H1 (cell line): ENCODE measurements at regions not wholly inside any gene's neighbourhood (a gene's known extent, or its start where the extent isn't known, plus 50 kb on each side); places are given as distances from the start of the nearest gene placed in this dataset.

ENCODE experiments used
- BCL11A ChIP-seq, 2 experiments: IDR thresholded peaks; one replicate each; pipeline ENCODE4 v1.6.1; 2011; ENCODE audit warnings: low read depth in 2 of 2, low read length in 2 of 2, mild to moderate bottlenecking in 2 of 2
- CBX5 ChIP-seq: fragments of 300-800, 300-1000 bp; sonication (generic); IDR thresholded peaks from 2 replicates; pipeline ENCODE4 v1.7.1; 2016; ENCODE audit warnings: antibody characterized with exemption, low read length, low read depth
- GTF2F1 ChIP-seq: IDR thresholded peaks from 2 replicates; pipeline ENCODE4 v1.6.1; 2012; ENCODE audit warnings: low read depth, low read length, improper control_type of control experiment, borderline replicate concordance
- MAFK ChIP-seq: IDR thresholded peaks from 2 replicates; pipeline ENCODE4 v1.6.1; 2012; ENCODE audit warnings: low read depth, mild to moderate bottlenecking, improper control_type of control experiment, low read length
- NRF1 ChIP-seq: IDR thresholded peaks from 2 replicates; pipeline ENCODE4 v1.6.1; 2011; ENCODE audit warnings: mild to moderate bottlenecking, low read depth, low read length, improper control_type of control experiment
- RXRA ChIP-seq: IDR thresholded peaks from 2 replicates; pipeline ENCODE4 v1.6.1; 2011; ENCODE audit warnings: low read depth, mild to moderate bottlenecking, low read length, moderate library complexity; ENCODE audit not compliant: insufficient read depth
- TF ChIP-seq, protein P1 (sequence below): fragments of 300-600 bp; sonication (generic); IDR thresholded peaks from 2 replicates; pipeline ENCODE4 v1.7.1; 2012; ENCODE audit warnings: low read length, moderate library complexity, mild to moderate bottlenecking, inconsistent platforms; ENCODE audit not compliant: insufficient replicate concordance
- TF ChIP-seq, protein P2 (sequence below): IDR thresholded peaks from 2 replicates; pipeline ENCODE4 v1.6.1; 2012; ENCODE audit warnings: inconsistent platforms

GRCh38 chr9:119677811-119678505 is 308.7 kb upstream of the BRINP1 start (continued):
- TF ChIP-seq, protein P1, sequence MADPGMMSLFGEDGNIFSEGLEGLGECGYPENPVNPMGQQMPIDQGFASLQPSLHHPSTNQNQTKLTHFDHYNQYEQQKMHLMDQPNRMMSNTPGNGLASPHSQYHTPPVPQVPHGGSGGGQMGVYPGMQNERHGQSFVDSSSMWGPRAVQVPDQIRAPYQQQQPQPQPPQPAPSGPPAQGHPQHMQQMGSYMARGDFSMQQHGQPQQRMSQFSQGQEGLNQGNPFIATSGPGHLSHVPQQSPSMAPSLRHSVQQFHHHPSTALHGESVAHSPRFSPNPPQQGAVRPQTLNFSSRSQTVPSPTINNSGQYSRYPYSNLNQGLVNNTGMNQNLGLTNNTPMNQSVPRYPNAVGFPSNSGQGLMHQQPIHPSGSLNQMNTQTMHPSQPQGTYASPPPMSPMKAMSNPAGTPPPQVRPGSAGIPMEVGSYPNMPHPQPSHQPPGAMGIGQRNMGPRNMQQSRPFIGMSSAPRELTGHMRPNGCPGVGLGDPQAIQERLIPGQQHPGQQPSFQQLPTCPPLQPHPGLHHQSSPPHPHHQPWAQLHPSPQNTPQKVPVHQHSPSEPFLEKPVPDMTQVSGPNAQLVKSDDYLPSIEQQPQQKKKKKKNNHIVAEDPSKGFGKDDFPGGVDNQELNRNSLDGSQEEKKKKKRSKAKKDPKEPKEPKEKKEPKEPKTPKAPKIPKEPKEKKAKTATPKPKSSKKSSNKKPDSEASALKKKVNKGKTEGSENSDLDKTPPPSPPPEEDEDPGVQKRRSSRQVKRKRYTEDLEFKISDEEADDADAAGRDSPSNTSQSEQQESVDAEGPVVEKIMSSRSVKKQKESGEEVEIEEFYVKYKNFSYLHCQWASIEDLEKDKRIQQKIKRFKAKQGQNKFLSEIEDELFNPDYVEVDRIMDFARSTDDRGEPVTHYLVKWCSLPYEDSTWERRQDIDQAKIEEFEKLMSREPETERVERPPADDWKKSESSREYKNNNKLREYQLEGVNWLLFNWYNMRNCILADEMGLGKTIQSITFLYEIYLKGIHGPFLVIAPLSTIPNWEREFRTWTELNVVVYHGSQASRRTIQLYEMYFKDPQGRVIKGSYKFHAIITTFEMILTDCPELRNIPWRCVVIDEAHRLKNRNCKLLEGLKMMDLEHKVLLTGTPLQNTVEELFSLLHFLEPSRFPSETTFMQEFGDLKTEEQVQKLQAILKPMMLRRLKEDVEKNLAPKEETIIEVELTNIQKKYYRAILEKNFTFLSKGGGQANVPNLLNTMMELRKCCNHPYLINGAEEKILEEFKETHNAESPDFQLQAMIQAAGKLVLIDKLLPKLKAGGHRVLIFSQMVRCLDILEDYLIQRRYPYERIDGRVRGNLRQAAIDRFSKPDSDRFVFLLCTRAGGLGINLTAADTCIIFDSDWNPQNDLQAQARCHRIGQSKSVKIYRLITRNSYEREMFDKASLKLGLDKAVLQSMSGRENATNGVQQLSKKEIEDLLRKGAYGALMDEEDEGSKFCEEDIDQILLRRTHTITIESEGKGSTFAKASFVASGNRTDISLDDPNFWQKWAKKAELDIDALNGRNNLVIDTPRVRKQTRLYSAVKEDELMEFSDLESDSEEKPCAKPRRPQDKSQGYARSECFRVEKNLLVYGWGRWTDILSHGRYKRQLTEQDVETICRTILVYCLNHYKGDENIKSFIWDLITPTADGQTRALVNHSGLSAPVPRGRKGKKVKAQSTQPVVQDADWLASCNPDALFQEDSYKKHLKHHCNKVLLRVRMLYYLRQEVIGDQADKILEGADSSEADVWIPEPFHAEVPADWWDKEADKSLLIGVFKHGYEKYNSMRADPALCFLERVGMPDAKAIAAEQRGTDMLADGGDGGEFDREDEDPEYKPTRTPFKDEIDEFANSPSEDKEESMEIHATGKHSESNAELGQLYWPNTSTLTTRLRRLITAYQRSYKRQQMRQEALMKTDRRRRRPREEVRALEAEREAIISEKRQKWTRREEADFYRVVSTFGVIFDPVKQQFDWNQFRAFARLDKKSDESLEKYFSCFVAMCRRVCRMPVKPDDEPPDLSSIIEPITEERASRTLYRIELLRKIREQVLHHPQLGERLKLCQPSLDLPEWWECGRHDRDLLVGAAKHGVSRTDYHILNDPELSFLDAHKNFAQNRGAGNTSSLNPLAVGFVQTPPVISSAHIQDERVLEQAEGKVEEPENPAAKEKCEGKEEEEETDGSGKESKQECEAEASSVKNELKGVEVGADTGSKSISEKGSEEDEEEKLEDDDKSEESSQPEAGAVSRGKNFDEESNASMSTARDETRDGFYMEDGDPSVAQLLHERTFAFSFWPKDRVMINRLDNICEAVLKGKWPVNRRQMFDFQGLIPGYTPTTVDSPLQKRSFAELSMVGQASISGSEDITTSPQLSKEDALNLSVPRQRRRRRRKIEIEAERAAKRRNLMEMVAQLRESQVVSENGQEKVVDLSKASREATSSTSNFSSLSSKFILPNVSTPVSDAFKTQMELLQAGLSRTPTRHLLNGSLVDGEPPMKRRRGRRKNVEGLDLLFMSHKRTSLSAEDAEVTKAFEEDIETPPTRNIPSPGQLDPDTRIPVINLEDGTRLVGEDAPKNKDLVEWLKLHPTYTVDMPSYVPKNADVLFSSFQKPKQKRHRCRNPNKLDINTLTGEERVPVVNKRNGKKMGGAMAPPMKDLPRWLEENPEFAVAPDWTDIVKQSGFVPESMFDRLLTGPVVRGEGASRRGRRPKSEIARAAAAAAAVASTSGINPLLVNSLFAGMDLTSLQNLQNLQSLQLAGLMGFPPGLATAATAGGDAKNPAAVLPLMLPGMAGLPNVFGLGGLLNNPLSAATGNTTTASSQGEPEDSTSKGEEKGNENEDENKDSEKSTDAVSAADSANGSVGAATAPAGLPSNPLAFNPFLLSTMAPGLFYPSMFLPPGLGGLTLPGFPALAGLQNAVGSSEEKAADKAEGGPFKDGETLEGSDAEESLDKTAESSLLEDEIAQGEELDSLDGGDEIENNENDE, result no peak
- TF ChIP-seq GTF2F1, result no peak
- TF ChIP-seq, protein P2, sequence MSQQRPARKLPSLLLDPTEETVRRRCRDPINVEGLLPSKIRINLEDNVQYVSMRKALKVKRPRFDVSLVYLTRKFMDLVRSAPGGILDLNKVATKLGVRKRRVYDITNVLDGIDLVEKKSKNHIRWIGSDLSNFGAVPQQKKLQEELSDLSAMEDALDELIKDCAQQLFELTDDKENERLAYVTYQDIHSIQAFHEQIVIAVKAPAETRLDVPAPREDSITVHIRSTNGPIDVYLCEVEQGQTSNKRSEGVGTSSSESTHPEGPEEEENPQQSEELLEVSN, result no peak
- no peak for TF ChIP-seq MAFK
- no peak for TF ChIP-seq BCL11A (IDR thresholded peaks at IDR 0.05; ENCODE audit: low read depth in 2 of 2, low read length in 2 of 2)
- TF ChIP-seq RXRA, result no peak
- TF ChIP-seq NRF1, result no peak
- no peak for TF ChIP-seq CBX5
